ENCODE measurements at regions not wholly inside any gene's neighbourhood (a gene's known extent, or its start where the extent isn't known, plus 50 kb on each side); places are given as distances from the start of the nearest gene placed in this dataset.

GRCh38 chr10:8356283-8356682, 301.8 kb downstream of the GATA3 start:
- Histone ChIP-seq H3K36me3 (ENCODE audit: low read length) (no peaks in the 10 kb centered on the region), H4K20me1 (ENCODE audit: low read depth, low read length) (no peaks in the 10 kb centered on the region), H3K9ac (ENCODE audit: low read length) (no peak overlapping the region), H3K4me3 (ENCODE audit: insufficient read depth, low read length, poor library complexity, severe bottlenecking) (no peak overlapping the region), H3K9me2 (replicated peaks; ENCODE audit: insufficient read depth, low read length) (no peaks in the 10 kb centered on the region), H3K9me3 (ENCODE audit: insufficient read depth, low read length) (no peaks in the 10 kb centered on the region), H2AFZ (ENCODE audit: low read depth, low read length, severe bottlenecking) (no peak overlapping the region), H3K4me2 (ENCODE audit: low read depth, low read length, poor library complexity, severe bottlenecking) (no peak overlapping the region), H3K27me3 (ENCODE audit: low read length) (no peaks in the 10 kb centered on the region), H3K79me2 (ENCODE audit: insufficient read depth, low read length) (no peaks in the 10 kb centered on the region), H3F3A (ENCODE audit: insufficient read depth) (no peaks in the 10 kb centered on the region), H3K27ac (ENCODE audit: low read depth, low read length) (no peak overlapping the region)
- no peak for TF ChIP-seq CTCF (IDR thresholded peaks at IDR 0.05; ENCODE audit: insufficient read depth, low read length, poor library complexity, severe bottlenecking)

- Histone ChIP-seq H3K27ac (ENCODE audit: low read depth, low read length) (no peak overlapping the region), H3K9ac (ENCODE audit: low read length) (no peak overlapping the region), H3K79me2 (ENCODE audit: insufficient read depth, low read length) (no peaks in the 10 kb centered on the region), H2AFZ (ENCODE audit: low read depth, low read length, severe bottlenecking) (no peak overlapping the region), H3K4me2 (ENCODE audit: low read depth, low read length, poor library complexity, severe bottlenecking) (no peak overlapping the region), H3K27me3 (ENCODE audit: low read length) (no peaks in the 10 kb centered on the region), H3K9me2 (replicated peaks; ENCODE audit: insufficient read depth, low read length) (no peaks in the 10 kb centered on the region), H3K4me3 (ENCODE audit: insufficient read depth, low read length, poor library complexity, severe bottlenecking) (no peak overlapping the region), H3K36me3 (ENCODE audit: low read length) (no peaks in the 10 kb centered on the region), H3K9me3 (ENCODE audit: insufficient read depth, low read length) (no peaks in the 10 kb centered on the region), H3F3A (ENCODE audit: insufficient read depth) (no peaks in the 10 kb centered on the region), H4K20me1 (ENCODE audit: low read depth, low read length) (no peaks in the 10 kb centered on the region)
- TF ChIP-seq CTCF (IDR thresholded peaks at IDR 0.05; ENCODE audit: insufficient read depth, low read length, poor library complexity, severe bottlenecking) (no peak), EZH2phosphoT487 (conservative IDR thresholded peaks at IDR 0.05; ENCODE audit: low read length) (no peak)
These were observed 305.0 kb downstream of the GATA3 start for GRCh38 chr10:8359467-8359866.

GRCh38 chr10:8360365-8360764, 305.9 kb downstream of the GATA3 start:
- H3K9ac ChIP-seq (ENCODE audit: low read length) = no peak overlapping the region
- H3K27me3 ChIP-seq (ENCODE audit: low read length) = no peaks in the 10 kb centered on the region
- no peaks in the 10 kb centered on the region for H3K9me3 ChIP-seq (ENCODE audit: insufficient read depth, low read length)
- H3K4me2 ChIP-seq (ENCODE audit: low read depth, low read length, poor library complexity, severe bottlenecking) = no peak overlapping the region
- no peaks in the 10 kb centered on the region for H4K20me1 ChIP-seq (ENCODE audit: low read depth, low read length)
- H3F3A ChIP-seq (ENCODE audit: insufficient read depth) = no peaks in the 10 kb centered on the region
- H3K79me2 ChIP-seq (ENCODE audit: insufficient read depth, low read length) = no peaks in the 10 kb centered on the region
- no peaks in the 10 kb centered on the region for H3K9me2 ChIP-seq (replicated peaks; ENCODE audit: insufficient read depth, low read length)
- no peak for TF ChIP-seq CTCF (IDR thresholded peaks at IDR 0.05; ENCODE audit: insufficient read depth, low read length, poor library complexity, severe bottlenecking)
- no peak for TF ChIP-seq EZH2phosphoT487 (conservative IDR thresholded peaks at IDR 0.05; ENCODE audit: low read length)
- no peak overlapping the region for H3K27ac ChIP-seq (ENCODE audit: low read depth, low read length)
- H3K4me3 ChIP-seq (ENCODE audit: insufficient read depth, low read length, poor library complexity, severe bottlenecking) = no peak overlapping the region
- H3K36me3 ChIP-seq (ENCODE audit: low read length) = no peaks in the 10 kb centered on the region
- H2AFZ ChIP-seq (ENCODE audit: low read depth, low read length, severe bottlenecking) = no peak overlapping the region
